Medulla oblongata (tissue), 1 donor: ENCODE measurements at regions not wholly inside any gene's neighbourhood (a gene's known extent, or its start where the extent isn't known, plus 50 kb on each side); places are given as distances from the start of the nearest gene placed in this dataset.
"Not testable (repeated sequence)": the region's sequence is repeated elsewhere in the genome, so short reads cannot be mapped to it uniquely, and the experiment has no call there.

Experiments used
- DNase-seq: peaks from one replicate; pipeline ENCODE4 v3.0.0-alpha.2; 2015; ENCODE audit errors: extremely low spot score

DNA sequence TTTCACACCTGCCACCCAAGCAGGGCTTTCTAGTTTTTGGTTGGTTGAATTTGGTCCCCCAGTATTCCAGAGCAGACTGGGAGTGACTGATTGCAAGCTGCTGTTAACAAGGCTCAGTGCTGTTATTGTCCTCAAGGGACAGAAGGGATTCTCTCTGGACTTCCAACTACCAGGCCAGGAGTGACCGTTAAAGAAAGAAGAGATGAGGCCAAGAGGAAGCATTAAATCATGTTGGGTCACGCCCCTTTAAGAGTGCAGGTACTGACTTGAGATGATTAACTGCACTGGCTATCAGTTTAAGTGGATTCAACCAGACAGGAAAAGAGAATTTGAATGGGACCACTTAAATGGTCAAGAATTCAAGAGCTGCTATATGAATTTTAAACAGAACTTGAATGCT, 220.8 kb upstream of the PCSK5 start:
- DNase-seq, result no peak

GRCh38 chr9:75671354-75671753, 219.1 kb upstream of the PCSK5 start:
- DNase-seq, result no peak

DNA sequence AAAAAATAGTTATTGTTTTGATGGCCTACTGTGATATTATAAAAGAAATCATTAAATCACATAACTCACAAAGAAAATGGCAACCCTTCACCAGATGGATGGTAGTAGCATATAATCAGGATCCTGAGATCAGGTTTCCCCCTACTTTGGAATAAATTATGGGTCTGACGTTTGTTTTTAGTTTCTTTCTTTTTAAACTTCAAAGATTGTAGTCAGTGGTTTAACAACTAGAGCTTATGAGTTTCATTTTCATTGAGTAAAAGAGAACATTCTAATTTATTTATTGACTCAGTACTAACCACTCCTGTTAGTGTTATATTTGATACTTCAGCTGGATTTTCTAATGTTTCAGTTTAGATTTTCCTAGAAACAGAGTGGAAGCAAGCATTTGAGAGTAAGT, 218.0 kb upstream of the PCSK5 start:
- no peak for DNase-seq

DNA sequence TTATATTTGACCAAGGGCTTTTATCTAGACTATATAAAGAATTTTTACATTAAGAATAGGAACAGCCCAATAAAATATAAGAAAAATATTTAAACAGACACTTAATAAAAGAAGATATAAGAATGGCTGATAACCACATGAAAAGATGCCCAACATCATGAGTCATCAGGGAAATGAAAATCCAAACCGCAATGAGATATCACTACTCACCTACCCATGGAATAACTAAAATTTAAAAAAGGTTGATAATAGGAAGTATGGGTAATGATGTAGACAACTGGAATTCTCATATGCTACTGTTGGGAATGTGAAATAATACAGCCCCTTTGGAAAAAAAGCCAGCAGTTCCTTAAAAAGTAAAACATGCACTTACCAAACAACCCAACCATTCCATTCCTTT, 206.9 kb upstream of the PCSK5 start:
- DNase-seq, result no peak

- peak; percentile 46 for DNase-seq
These were observed 205.4 kb upstream of the PCSK5 start for GRCh38 chr9:75685062-75685461.

GRCh38 chr9:75687359-75687953, 203.0 kb upstream of the PCSK5 start:
- DNase-seq, result no peak

DNA sequence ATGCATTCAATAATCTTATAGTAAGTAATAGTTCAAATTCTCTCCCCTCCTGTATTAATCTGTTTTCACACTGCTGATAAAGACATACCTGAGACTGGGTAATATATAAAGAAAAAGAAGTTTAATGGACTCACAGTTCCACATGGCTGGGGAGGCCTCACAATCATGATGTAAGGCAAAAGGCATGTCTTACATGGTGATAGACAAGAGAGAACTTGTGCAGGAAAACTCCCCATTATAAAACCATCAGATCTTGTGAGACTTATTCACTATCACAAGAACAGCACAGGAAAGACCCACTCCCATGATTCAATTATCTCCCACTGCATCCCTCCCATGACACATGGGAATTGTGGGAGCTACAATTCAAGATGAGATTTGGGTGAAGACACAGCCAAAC, 199.9 kb upstream of the PCSK5 start:
- DNase-seq, result not testable (repeated sequence)

GRCh38 chr9:75691408-75691807, 199.1 kb upstream of the PCSK5 start:
- DNase-seq, result no peak

- DNase-seq, result no peak
These were observed 198.2 kb upstream of the PCSK5 start for GRCh38 chr9:75692309-75692708.

DNA sequence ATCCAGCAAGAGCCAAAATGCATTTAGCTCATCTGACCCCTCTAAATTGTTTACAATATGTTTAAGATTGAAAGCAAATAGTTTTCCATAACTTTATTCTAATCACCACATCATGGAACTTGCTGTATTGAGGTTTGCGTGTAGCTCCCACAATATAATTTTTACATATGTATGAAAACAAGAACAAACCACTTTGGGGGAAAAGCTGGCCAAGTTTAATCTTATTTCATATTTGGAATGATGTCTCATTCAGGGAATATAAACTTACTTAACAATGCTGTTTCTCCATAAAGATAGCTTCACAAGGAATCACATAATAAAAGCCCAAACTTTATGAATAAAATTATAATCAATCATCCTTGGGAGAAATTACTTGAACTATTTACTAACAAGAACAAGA, 194.6 kb upstream of the PCSK5 start:
- DNase-seq, result no peak

DNA sequence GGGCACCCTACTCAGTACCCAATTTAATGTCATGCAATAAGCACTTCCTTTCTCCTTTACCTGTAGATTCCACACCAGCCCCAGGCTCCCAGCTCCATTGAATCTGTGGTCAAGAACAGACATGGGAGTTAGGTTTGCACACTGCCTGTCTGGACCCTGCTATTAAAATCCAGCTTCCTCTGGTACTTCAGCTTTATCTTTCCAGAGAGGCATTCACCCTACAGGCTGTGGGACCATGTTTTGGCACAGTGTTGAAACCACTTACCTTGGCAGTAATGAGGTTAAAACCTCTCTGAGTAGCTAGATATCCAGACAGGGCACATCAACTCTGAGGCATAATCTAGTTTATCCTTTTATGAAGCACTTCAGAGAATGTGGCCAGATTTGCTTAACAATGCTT, 191.5 kb upstream of the PCSK5 start:
- no peak for DNase-seq

GRCh38 chr9:75699625-75700251, 190.7 kb upstream of the PCSK5 start:
- no peak for DNase-seq

DNA sequence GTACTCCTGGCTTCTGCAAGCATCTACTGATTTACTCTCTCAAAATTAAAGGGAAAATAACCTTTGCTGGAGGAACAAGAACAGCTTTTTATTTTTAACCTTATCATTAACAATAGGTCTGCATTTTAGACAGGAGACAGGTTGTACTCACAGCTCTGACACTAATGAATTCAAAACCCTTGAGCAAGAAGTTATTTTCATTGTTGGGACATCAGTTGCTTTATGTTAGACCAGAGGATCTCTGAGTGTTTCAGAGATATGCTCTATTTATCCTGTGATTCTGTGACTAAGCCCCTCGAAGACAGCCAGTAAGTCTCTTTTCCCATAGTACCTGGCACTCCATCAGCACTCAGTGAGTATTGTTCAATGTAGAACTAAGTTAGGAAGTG, 190.2 kb upstream of the PCSK5 start:
- no peak for DNase-seq

GRCh38 chr9:75707191-75707590, 183.3 kb upstream of the PCSK5 start:
- DNase-seq, result no peak

GRCh38 chr9:75709698-75710097, 180.8 kb upstream of the PCSK5 start:
- DNase-seq, result no peak

- no peak for DNase-seq
These were observed 177.8 kb upstream of the PCSK5 start for GRCh38 chr9:75712700-75713099.

DNA sequence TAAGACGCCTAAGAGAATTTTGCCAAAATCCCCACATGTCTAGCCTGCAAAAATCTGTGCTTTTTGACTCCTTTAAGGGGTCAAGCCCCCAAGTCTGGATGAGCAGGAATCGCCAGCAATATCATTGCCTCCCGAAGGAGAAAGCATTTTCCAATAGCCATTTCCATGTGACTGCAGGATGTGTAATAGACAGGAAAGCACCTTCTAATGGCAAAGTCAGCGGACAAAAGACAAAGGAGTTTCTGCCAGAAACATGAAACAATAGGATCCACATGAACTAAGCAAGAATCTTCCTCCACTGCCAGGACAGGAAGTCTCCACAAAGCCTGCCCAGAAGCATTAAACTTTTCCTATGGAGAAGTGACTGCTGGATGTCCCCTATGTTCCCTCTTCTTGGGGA, 177.1 kb upstream of the PCSK5 start:
- DNase-seq, result no peak

DNA sequence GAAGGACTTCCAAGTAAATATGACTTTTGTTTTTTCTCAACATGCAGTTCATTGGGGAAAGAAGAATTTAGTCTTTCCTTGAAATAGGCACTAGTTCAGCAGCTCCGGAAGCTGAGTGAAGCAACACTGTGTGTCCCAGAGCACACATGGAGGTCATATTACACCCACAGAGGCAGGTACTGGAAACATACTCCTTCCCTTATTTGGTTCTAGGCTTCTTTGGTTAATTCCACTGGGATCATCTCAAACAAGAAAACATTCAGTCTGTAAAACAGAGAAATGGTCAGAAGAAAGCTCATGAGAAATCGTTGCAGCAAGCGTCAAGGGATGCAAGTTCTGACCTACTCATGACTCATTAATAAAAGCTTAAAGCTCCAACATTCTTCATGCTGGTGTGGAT, 175.1 kb upstream of the PCSK5 start:
- no peak for DNase-seq

- DNase-seq, result no peak
These were observed 171.8 kb upstream of the PCSK5 start for GRCh38 chr9:75718677-75719076.

GRCh38 chr9:75728391-75728790, 162.1 kb upstream of the PCSK5 start:
- no peak for DNase-seq

DNA sequence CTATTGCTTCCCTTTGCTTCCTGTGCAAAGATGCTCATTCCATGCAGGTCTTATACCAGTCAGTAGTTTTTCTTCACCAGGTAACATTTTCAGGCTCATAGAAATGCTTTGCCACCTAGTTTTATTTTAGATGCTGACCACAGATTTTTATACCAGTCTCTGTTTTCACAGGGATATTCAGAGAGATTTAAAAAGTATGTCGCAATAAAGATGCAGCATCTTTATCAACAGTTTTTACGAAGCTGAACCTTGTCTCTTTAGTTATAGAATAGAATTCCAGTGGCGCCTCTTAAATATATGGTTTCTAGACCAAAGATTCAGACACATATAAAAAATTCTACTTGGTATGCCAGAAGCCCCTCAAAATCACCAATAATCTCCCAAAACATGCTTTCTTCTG, 155.7 kb upstream of the PCSK5 start:
- DNase-seq, result no peak

DNA sequence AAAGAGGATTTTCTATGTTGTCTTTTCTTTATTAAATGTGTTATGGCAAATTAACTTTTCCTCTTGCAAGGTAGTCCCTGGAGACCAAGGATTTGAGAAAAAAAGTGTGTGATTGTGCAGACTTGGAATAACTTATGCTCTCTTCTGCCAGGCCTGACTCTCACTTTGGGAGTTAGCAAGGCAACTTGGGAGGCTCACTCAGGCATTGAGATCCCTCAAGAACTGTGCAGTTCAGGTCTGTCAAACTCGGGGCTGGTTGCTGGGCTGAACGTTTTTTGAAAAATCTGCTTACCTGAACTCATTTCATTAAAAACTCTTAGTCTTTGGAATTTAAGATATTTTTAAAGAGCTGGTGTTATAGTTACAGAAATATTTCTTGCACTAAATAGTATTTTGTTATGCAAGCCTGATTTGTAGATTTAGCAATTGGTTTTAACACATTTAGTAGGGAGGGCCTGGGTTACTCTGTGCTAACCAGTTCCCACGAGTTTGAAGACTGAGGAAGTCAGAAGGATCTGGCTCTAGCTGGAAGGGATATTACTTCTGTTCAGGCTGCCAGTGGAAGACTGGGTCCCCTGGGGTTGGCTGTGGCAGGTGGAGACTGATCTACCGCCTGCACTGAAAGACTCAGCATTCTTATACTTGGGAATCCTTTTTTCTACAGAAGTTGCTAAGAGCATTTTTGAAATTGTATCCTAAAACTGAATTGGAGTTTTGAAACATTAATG, 150.4 kb upstream of the PCSK5 start:
- DNase-seq, result peak; percentile 46

DNA sequence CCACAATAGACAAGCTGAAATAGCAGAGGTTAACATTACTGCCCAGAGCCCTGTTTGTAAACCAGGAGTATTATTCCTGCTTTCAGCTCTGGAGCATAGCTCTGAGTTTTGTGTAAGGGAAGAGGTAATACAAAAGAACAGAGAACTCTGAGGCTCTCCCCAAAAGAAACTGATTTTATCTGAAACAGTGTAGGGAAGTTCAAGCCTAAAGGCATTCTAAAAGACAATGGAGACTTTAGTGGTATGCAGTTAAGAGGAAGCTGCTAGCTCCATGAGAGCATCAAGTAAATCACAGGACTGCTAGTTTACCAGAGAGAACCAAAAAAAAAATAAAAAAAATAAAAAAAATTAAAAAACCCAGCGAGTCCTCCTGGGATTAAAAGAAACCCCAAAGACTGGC, 146.6 kb upstream of the PCSK5 start:
- no peak for DNase-seq
